ENCODE measurements at regions not wholly inside any gene's neighbourhood (a gene's known extent, or its start where the extent isn't known, plus 50 kb on each side); places are given as distances from the start of the nearest gene placed in this dataset.
"Not testable (repeated sequence)": the region's sequence is repeated elsewhere in the genome, so short reads cannot be mapped to it uniquely, and the experiment has no call there.

DNA sequence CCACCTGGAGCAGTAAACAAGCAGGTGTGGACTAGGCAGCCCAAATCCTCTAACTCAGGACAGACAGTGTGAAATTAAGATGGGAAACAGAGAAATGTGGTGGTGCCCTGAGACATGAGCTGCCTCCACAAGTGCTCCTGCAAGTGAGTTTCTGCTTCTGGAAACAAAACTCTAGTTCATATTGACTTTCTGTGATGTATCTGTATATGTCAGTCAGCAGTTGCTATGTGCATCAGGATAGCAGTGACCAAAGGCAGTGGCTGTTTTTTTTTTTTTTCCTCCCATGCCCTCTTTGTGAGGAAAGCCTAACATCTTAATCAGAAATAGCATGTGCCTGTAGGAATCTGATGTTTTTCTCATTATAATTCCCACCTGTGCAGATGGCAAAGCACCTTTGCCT, 318.4 kb upstream of the SEMA6A start:
- Histone ChIP-seq H3K27me3 (ENCODE audit: control insufficient read depth, insufficient read depth, low read length) (no peaks in the 10 kb centered on the region), H3K9ac (ENCODE audit: low read length) (no peak overlapping the region), H3K9me3 (ENCODE audit: control insufficient read depth, insufficient read depth, low read depth, low read length) (0 out of 2 replicates have a peak, but pooled peaks cover 4% of the 10 kb centered on the region), H3K4me3 (ENCODE audit: low read depth, low read length) (no peak overlapping the region), H3K27ac (ENCODE audit: low read depth, low read length) (no peak overlapping the region), H3K4me1 (ENCODE audit: control insufficient read depth, insufficient read depth, low read length) (no peaks in the 10 kb centered on the region), H3K36me3 (ENCODE audit: control insufficient read depth, insufficient read depth, low read length) (no peaks in the 10 kb centered on the region)

DNA sequence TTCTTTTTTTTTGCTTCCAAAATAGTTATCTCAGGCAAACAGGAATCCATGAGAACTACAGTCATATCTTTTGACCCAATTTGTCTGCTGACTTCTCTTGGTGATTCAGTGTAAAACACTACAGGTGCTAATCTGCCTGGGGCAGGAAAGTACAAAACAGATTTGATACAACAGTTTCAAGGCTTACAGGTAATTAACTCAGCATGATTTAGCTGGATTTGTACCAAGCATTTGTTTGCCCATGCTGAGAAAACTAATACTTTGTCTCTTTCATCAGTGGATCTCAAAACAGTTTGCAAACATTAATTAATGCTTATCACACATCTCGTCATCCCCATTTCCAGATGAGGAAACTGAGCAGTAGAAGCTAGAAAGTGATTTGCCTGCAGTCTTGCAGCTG, 312.5 kb upstream of the SEMA6A start:
- no peak overlapping the region for H3K27ac ChIP-seq (ENCODE audit: low read depth, low read length)
- H3K9me3 ChIP-seq (ENCODE audit: control insufficient read depth, insufficient read depth, low read depth, low read length) = 0 out of 2 replicates have a peak, but pooled peaks cover 4% of the 10 kb centered on the region
- H3K4me3 ChIP-seq (ENCODE audit: low read depth, low read length) = no peak overlapping the region
- H3K9ac ChIP-seq (ENCODE audit: low read length) = no peak overlapping the region
- no peaks in the 10 kb centered on the region for H3K4me1 ChIP-seq (ENCODE audit: control insufficient read depth, insufficient read depth, low read length)
- no peaks in the 10 kb centered on the region for H3K36me3 ChIP-seq (ENCODE audit: control insufficient read depth, insufficient read depth, low read length)
- no peaks in the 10 kb centered on the region for H3K27me3 ChIP-seq (ENCODE audit: control insufficient read depth, insufficient read depth, low read length)

DNA sequence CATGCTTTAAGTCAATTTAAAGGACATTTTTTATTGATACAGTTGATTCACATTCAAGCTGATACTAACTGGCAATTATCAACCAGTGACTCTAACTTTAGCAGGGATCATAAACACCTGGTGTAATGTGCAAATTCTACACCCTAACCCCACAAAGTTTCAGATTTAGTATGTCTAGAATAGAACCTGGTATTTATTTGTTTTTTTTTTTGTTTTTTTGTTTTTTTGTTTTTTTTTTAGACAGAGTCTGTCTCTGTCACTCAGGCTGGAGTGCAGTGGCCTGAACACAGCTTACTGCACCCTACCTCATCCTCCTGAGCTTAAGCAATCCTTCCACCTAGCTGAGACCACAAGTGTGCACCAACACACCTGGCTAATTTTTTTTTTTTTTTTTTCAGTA, 311.2 kb upstream of the SEMA6A start:
- H3K27ac ChIP-seq (ENCODE audit: low read depth, low read length) = no peak overlapping the region
- H3K27me3 ChIP-seq (ENCODE audit: control insufficient read depth, insufficient read depth, low read length) = no peaks in the 10 kb centered on the region
- H3K36me3 ChIP-seq (ENCODE audit: control insufficient read depth, insufficient read depth, low read length) = no peaks in the 10 kb centered on the region
- no peaks in the 10 kb centered on the region for H3K4me1 ChIP-seq (ENCODE audit: control insufficient read depth, insufficient read depth, low read length)
- no peaks in the 10 kb centered on the region for H3K9me3 ChIP-seq (ENCODE audit: control insufficient read depth, insufficient read depth, low read depth, low read length)
- H3K4me3 ChIP-seq (ENCODE audit: low read depth, low read length) = no peak overlapping the region
- no peak overlapping the region for H3K9ac ChIP-seq (ENCODE audit: low read length)

DNA sequence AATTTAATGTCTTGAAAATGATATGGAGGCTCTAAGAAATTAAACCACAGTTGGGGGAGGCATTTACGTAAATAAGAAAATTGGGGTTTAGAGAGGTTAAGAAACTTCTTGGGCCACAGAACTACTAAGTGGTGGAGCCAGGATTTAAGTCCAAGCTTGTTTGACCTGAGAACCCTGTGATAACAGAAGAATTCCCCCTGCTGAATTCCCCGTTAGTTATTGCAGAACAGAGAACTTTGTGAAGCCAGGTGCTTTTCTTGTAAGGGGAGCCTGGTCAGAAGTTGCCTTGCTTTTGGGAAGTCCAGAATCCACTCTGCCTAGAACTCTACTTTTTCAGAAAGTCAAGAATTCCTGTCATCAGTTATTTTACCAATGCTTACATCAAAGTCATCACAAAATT, 309.3 kb upstream of the SEMA6A start:
- no peaks in the 10 kb centered on the region for H3K4me1 ChIP-seq (ENCODE audit: control insufficient read depth, insufficient read depth, low read length)

DNA sequence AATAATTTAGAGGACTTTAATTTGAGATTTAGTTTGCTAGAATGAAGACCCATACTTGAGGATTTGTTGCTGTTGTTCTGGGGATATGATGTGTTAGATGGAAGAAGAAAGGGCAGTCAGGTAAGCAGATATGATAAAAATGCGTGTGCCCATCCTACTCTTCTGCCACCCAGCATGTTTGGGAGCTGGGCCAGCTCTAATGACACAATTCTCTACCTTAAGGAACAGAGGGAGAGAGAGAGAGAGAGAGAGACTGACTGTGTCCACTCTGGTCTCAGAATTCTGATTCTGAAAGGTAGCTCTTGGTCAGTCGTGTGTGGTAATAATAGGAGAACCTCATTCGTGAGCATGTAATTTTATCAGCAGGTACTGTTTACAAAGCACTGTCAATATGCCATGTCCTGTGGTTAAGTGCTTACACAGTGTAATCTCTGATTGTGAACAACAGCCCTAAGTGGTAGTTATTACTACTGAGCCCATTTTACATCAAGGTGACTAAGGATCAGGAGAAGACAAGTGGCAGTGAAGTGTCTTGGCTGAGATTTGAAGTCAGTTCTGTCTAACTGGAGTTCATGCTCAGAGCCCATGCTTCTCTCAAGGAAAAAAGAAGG, 307.4 kb upstream of the SEMA6A start:
- Histone ChIP-seq H3K27me3 (ENCODE audit: control insufficient read depth, insufficient read depth, low read length) (no peaks in the 10 kb centered on the region), H3K27ac (ENCODE audit: low read depth, low read length) (no peak overlapping the region), H3K9me3 (ENCODE audit: control insufficient read depth, insufficient read depth, low read depth, low read length) (peaks cover 6% of the 10 kb centered on the region), H3K4me1 (ENCODE audit: control insufficient read depth, insufficient read depth, low read length) (no peaks in the 10 kb centered on the region), H3K4me3 (ENCODE audit: low read depth, low read length) (no peak overlapping the region), H3K36me3 (ENCODE audit: control insufficient read depth, insufficient read depth, low read length) (no peaks in the 10 kb centered on the region), H3K9ac (ENCODE audit: low read length) (no peak overlapping the region)

More for the DNA sequence above, 309.3 kb upstream of the SEMA6A start:
- Histone ChIP-seq H3K27ac (ENCODE audit: low read depth, low read length) (no peak overlapping the region), H3K36me3 (ENCODE audit: control insufficient read depth, insufficient read depth, low read length) (no peaks in the 10 kb centered on the region), H3K9ac (ENCODE audit: low read length) (no peak overlapping the region), H3K27me3 (ENCODE audit: control insufficient read depth, insufficient read depth, low read length) (no peaks in the 10 kb centered on the region), H3K4me3 (ENCODE audit: low read depth, low read length) (no peak overlapping the region), H3K9me3 (ENCODE audit: control insufficient read depth, insufficient read depth, low read depth, low read length) (peaks cover 6% of the 10 kb centered on the region)

DNA sequence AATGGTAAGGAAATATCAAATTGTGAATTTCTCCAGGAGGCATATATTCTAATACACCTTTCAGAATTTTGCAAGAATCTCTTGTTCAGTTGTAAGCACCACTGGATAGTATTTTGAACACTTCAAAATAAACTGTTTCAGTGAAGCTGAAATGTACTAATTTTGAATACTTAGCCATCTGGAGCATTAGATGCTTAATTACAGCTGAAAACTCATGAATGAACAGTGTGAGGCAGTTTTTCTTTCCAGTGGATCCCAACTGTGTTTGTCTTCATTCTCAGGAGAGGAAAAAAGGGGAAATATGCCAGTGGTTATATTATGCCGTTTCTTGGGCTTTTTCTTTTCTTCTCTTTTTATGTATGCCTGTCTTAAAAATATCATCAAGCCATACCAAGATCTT, 306.0 kb upstream of the SEMA6A start:
- Histone ChIP-seq H3K4me3 (ENCODE audit: low read depth, low read length) (no peak overlapping the region), H3K27ac (ENCODE audit: low read depth, low read length) (no peak overlapping the region), H3K4me1 (ENCODE audit: control insufficient read depth, insufficient read depth, low read length) (no peaks in the 10 kb centered on the region), H3K27me3 (ENCODE audit: control insufficient read depth, insufficient read depth, low read length) (no peaks in the 10 kb centered on the region), H3K9me3 (ENCODE audit: control insufficient read depth, insufficient read depth, low read depth, low read length) (peaks cover 6% of the 10 kb centered on the region), H3K9ac (ENCODE audit: low read length) (no peak overlapping the region), H3K36me3 (ENCODE audit: control insufficient read depth, insufficient read depth, low read length) (no peaks in the 10 kb centered on the region)

DNA sequence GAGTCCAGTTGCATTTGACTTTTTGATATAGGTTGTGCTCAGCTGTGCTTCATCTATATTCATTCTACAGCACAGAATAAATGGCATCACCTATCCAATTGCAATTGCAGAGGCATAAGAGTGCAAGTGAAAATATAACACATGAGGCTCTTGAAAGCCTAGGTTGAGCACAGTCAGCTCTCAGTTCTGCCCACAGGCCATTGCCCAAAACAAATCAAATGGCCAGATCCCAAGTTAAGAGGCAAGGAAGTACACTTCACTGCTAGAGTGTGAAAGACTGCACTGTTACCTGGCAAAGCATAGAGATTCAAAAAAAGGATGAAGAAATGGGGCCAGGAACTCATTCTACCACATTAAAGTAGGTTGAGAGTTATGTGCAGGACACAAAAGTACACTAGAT, 305.5 kb upstream of the SEMA6A start:
- Histone ChIP-seq H3K9ac (ENCODE audit: low read length) (no peak overlapping the region), H3K36me3 (ENCODE audit: control insufficient read depth, insufficient read depth, low read length) (no peaks in the 10 kb centered on the region)

DNA sequence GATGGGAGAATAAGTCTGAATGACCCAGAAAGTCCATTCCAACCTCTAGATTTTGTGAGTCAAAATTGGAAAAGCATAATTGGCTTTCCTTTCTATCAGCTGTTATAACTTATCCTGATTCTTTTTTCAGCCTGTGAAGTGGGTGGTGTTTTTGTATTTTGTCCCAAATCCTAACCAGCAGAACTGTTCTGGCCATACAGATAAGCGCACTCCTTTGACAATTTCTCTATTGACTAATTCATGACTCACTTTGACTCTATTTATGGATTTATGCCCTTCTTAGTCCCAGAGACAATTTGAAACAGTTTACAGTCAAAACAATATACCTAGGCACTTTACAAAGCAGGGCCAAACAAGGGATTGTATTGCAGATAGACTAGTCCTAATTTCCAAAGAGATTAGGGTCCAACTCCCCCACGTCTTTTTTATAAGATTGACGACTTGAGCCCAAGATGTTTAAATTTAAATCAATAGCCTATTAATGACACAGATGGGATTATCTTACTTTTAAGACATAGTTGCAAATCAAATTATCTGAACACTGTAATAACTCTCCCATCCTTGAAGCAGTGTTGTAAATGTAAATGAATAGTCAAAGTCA, 301.7 kb upstream of the SEMA6A start:
- Histone ChIP-seq H3K27ac (ENCODE audit: low read depth, low read length) (no peak overlapping the region), H3K9me3 (ENCODE audit: control insufficient read depth, insufficient read depth, low read depth, low read length) (peaks cover 13% of the 10 kb centered on the region), H3K4me3 (ENCODE audit: low read depth, low read length) (no peak overlapping the region), H3K9ac (ENCODE audit: low read length) (no peak overlapping the region), H3K27me3 (ENCODE audit: control insufficient read depth, insufficient read depth, low read length) (no peaks in the 10 kb centered on the region), H3K4me1 (ENCODE audit: control insufficient read depth, insufficient read depth, low read length) (no peaks in the 10 kb centered on the region), H3K36me3 (ENCODE audit: control insufficient read depth, insufficient read depth, low read length) (no peaks in the 10 kb centered on the region; the same call in 1 of the 2 replicates)

More for the DNA sequence above, 305.5 kb upstream of the SEMA6A start:
- Histone ChIP-seq H3K27ac (ENCODE audit: low read depth, low read length) (no peak overlapping the region), H3K9me3 (ENCODE audit: control insufficient read depth, insufficient read depth, low read depth, low read length) (peaks cover 6% of the 10 kb centered on the region), H3K4me1 (ENCODE audit: control insufficient read depth, insufficient read depth, low read length) (no peaks in the 10 kb centered on the region), H3K27me3 (ENCODE audit: control insufficient read depth, insufficient read depth, low read length) (no peaks in the 10 kb centered on the region), H3K4me3 (ENCODE audit: low read depth, low read length) (no peak overlapping the region)

DNA sequence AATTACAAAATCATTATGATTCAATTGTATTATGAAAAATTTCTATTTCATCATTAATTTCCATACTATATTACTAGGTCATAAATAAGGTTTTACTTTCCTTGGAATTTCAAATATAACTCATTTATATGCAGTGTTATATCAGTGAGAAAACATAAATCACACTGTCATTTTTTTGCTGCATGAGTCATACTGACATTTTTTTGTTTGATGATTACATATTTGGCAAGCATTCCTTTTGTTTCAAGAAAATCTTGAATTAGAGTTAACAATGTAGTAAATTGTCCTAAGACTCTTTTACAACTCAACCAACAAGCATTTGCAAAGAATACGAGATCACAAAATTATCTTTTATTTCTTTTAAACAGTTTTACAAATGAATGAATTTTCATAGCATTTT, 298.4 kb upstream of the SEMA6A start:
- H3K9me3 ChIP-seq (ENCODE audit: control insufficient read depth, insufficient read depth, low read depth, low read length) = peaks cover 26% of the 10 kb centered on the region
- no peaks in the 10 kb centered on the region; the same call in 1 of the 2 replicates for H3K36me3 ChIP-seq (ENCODE audit: control insufficient read depth, insufficient read depth, low read length)
- H3K4me1 ChIP-seq (ENCODE audit: control insufficient read depth, insufficient read depth, low read length) = peaks cover 1% of the 10 kb centered on the region
- no peaks in the 10 kb centered on the region for H3K27me3 ChIP-seq (ENCODE audit: control insufficient read depth, insufficient read depth, low read length)
- H3K9ac ChIP-seq (ENCODE audit: low read length) = no peak overlapping the region
- H3K4me3 ChIP-seq (ENCODE audit: low read depth, low read length) = no peak overlapping the region
- H3K27ac ChIP-seq (ENCODE audit: low read depth, low read length) = no peak overlapping the region

DNA sequence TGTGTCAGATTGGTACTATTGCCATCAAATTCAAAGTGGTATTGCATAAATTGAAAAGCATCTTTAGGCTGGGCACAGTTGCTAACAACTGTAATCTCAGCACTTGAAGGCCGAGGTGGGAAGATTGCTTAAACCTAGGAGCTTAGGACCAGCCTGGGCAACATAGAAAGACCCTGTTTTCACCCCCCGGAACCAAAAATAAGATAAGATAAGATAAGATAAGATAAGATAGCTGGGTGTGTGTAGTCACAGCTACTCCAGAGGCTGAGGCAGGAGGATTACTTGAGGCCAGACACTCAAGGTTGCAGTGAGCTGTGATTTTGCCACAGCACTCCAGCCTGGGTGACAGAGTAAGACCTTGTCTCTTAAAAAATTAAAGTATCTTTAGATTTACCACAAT, 297.9 kb upstream of the SEMA6A start:
- no peaks in the 10 kb centered on the region for H3K27me3 ChIP-seq (ENCODE audit: control insufficient read depth, insufficient read depth, low read length)
- peaks cover 4% of the 10 kb centered on the region for H3K4me1 ChIP-seq (ENCODE audit: control insufficient read depth, insufficient read depth, low read length)
- peaks cover 26% of the 10 kb centered on the region for H3K9me3 ChIP-seq (ENCODE audit: control insufficient read depth, insufficient read depth, low read depth, low read length)
- no peaks in the 10 kb centered on the region; the same call in 1 of the 2 replicates for H3K36me3 ChIP-seq (ENCODE audit: control insufficient read depth, insufficient read depth, low read length)
- no peak overlapping the region for H3K4me3 ChIP-seq (ENCODE audit: low read depth, low read length)
- peak overlapping the region; percentile 26 for H3K9ac ChIP-seq (ENCODE audit: low read length)
- H3K27ac ChIP-seq (ENCODE audit: low read depth, low read length) = no peak overlapping the region

DNA sequence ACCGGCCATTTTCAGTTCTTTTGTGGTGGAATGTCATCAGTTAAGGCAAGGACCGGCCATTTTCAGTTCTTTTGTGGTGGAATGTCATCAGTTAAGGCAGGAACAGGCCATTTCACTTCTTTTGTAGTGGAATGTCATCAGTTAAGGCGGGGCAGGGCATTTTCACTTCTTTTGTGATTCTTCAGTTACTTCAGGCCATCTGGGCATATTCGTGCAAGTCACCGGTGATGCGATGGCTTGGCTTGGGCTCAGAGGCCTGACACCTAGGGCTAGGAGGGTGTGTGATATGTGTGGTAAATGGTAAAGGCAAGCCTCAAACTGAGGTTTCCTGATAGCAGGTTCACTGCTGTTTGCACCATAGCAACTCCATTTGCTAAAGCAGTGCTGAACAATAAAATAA, 293.2 kb upstream of the SEMA6A start:
- not testable (repeated sequence) for H3K27me3 ChIP-seq (ENCODE audit: control insufficient read depth, insufficient read depth, low read length); H3K4me3 ChIP-seq (ENCODE audit: low read depth, low read length); H3K36me3 ChIP-seq (ENCODE audit: control insufficient read depth, insufficient read depth, low read length)
- peak overlapping the region; percentile 27; the same call in 1 of the 2 replicates for H3K27ac ChIP-seq (ENCODE audit: low read depth, low read length)
- peaks cover 47% of the 10 kb centered on the region for H3K4me1 ChIP-seq (ENCODE audit: control insufficient read depth, insufficient read depth, low read length)
- H3K9ac ChIP-seq (ENCODE audit: low read length) = peak overlapping the region; percentile 70
- peaks cover 26% of the 10 kb centered on the region for H3K9me3 ChIP-seq (ENCODE audit: control insufficient read depth, insufficient read depth, low read depth, low read length)
